KMS-11 (cell line): ENCODE measurements at regions not wholly inside any gene's neighbourhood (a gene's known extent, or its start where the extent isn't known, plus 50 kb on each side); places are given as distances from the start of the nearest gene placed in this dataset.

ENCODE experiments used
- H2AFZ ChIP-seq: fragments of 200-600 bp; sonication (generic); 2 replicates; pipeline ENCODE4 v1.6.1; 2016; ENCODE audit warnings: antibody characterized with exemption, mixed run types, low read depth
- H3K27ac ChIP-seq: fragments of 200-600 bp; sonication (generic); 2 replicates; pipeline ENCODE4 v1.6.1; 2016; ENCODE audit warnings: mild to moderate bottlenecking, mixed run types
- H3K27me3 ChIP-seq: fragments of 200-600 bp; sonication (generic); 2 replicates; pipeline ENCODE4 v1.6.1; 2017; ENCODE audit warnings: mild to moderate bottlenecking, low read depth, mixed run types, moderate library complexity; ENCODE audit not compliant: insufficient read depth
- H3K36me3 ChIP-seq: fragments of 200-600 bp; sonication (generic); 2 replicates; pipeline ENCODE4 v1.6.1; 2017; ENCODE audit warnings: mild to moderate bottlenecking, mixed run types; ENCODE audit not compliant: insufficient read depth
- H3K4me1 ChIP-seq: fragments of 200-600 bp; sonication (generic); 2 replicates; pipeline ENCODE4 v1.6.1; 2016; ENCODE audit warnings: mild to moderate bottlenecking, low read depth, mixed run types; ENCODE audit not compliant: poor library complexity, severe bottlenecking
- H3K4me2 ChIP-seq: fragments of 200-600 bp; sonication (generic); 2 replicates; pipeline ENCODE4 v1.7.0; 2016; ENCODE audit warnings: mild to moderate bottlenecking, mixed run types
- H3K4me3 ChIP-seq: fragments of 200-600 bp; sonication (generic); IDR thresholded peaks from 2 replicates; pipeline ENCODE4 v1.6.1; 2017; ENCODE audit warnings: low read depth, low read length, mixed read lengths; ENCODE audit not compliant: insufficient read depth
- H3K79me2 ChIP-seq: fragments of 200-600 bp; sonication (generic); 2 replicates; pipeline ENCODE4 v1.6.1; 2016; ENCODE audit warnings: low read depth, mixed run types; ENCODE audit not compliant: insufficient read depth
- H3K9ac ChIP-seq: fragments of 200-600 bp; sonication (generic); 2 replicates; pipeline ENCODE4 v1.6.1; 2016; ENCODE audit warnings: mild to moderate bottlenecking, mixed run types
- H4K20me1 ChIP-seq: fragments of 200-600 bp; sonication (generic); 2 replicates; pipeline ENCODE4 v1.6.1; 2016; ENCODE audit warnings: mild to moderate bottlenecking, mixed run types; ENCODE audit not compliant: insufficient read depth
- CTCF ChIP-seq: fragments of 200-600 bp; sonication (generic); conservative IDR thresholded peaks from 2 replicates; pipeline ENCODE4 v1.6.1; 2017; ENCODE audit warnings: low read depth, mild to moderate bottlenecking, antibody characterized with exemption, low read length, moderate library complexity, mixed read lengths

- no peaks in the 10 kb centered on the region for H3K79me2 ChIP-seq
- no peak overlapping the region for H3K4me3 ChIP-seq
- H3K4me1 ChIP-seq, result no peaks in the 10 kb centered on the region
- H4K20me1 ChIP-seq, result no peaks in the 10 kb centered on the region
- no peak overlapping the region for H3K4me2 ChIP-seq
- no peak overlapping the region for H3K27ac ChIP-seq
- no peak overlapping the region for H2AFZ ChIP-seq
- H3K27me3 ChIP-seq, result no peaks in the 10 kb centered on the region
- no peak overlapping the region for H3K9ac ChIP-seq
- no peaks in the 10 kb centered on the region for H3K36me3 ChIP-seq
- TF ChIP-seq CTCF, result no peak
Measured at GRCh38 chr1:239856924-239857323, 234.8 kb upstream of the FMN2 start.

GRCh38 chr1:239858057-239858456, 233.6 kb upstream of the FMN2 start:
- Histone ChIP-seq H3K4me1 (no peaks in the 10 kb centered on the region), H3K27ac (no peak overlapping the region), H2AFZ (no peak overlapping the region), H3K9ac (no peak overlapping the region), H3K4me2 (no peak overlapping the region), H3K4me3 (no peak overlapping the region), H3K36me3 (no peaks in the 10 kb centered on the region), H3K79me2 (no peaks in the 10 kb centered on the region), H4K20me1 (no peaks in the 10 kb centered on the region), H3K27me3 (no peaks in the 10 kb centered on the region)
- TF ChIP-seq CTCF, result no peak

- H3K27me3 ChIP-seq, result no peaks in the 10 kb centered on the region
- no peaks in the 10 kb centered on the region for H3K79me2 ChIP-seq
- no peak for TF ChIP-seq CTCF
- no peak overlapping the region for H2AFZ ChIP-seq
- H3K4me1 ChIP-seq, result no peaks in the 10 kb centered on the region
- no peak overlapping the region for H3K4me3 ChIP-seq
- H3K36me3 ChIP-seq, result no peaks in the 10 kb centered on the region
- H3K9ac ChIP-seq, result no peak overlapping the region
- no peak overlapping the region for H3K27ac ChIP-seq
- no peaks in the 10 kb centered on the region for H4K20me1 ChIP-seq
- no peak overlapping the region for H3K4me2 ChIP-seq
Measured at GRCh38 chr1:239858529-239858928, 233.2 kb upstream of the FMN2 start.

- H3K4me3 ChIP-seq, result no peak overlapping the region
- no peaks in the 10 kb centered on the region for H3K4me1 ChIP-seq
- no peaks in the 10 kb centered on the region for H3K27me3 ChIP-seq
- no peak overlapping the region for H3K4me2 ChIP-seq
- H3K27ac ChIP-seq, result no peak overlapping the region
- no peaks in the 10 kb centered on the region for H4K20me1 ChIP-seq
- no peaks in the 10 kb centered on the region for H3K36me3 ChIP-seq
- no peaks in the 10 kb centered on the region for H3K79me2 ChIP-seq
- no peak overlapping the region for H2AFZ ChIP-seq
- no peak overlapping the region for H3K9ac ChIP-seq
- no peak for TF ChIP-seq CTCF
Measured at GRCh38 chr1:239861985-239862384, 229.7 kb upstream of the FMN2 start.
